Skeletal muscle tissue (tissue), 3 donors: ENCODE measurements at regions not wholly inside any gene's neighbourhood (a gene's known extent, or its start where the extent isn't known, plus 50 kb on each side); places are given as distances from the start of the nearest gene placed in this dataset.

Source experiments
- H3K27ac ChIP-seq: one replicate; pipeline ENCODE4 v1.7.0; 2013; ENCODE audit warnings: mild to moderate bottlenecking, low read depth, low read length, inconsistent platforms
- H3K27me3 ChIP-seq, 3 donors: one replicate each; pipeline ENCODE4 v1.7.0; 2013; ENCODE audit warnings: low read length in 3 of 3; ENCODE audit not compliant: control insufficient read depth in 3 of 3, insufficient read depth in 3 of 3
- H3K36me3 ChIP-seq, 3 donors: one replicate each; pipeline ENCODE4 v1.7.0; 2013; ENCODE audit warnings: low read length in 3 of 3; ENCODE audit not compliant: control insufficient read depth in 3 of 3, insufficient read depth in 3 of 3
- H3K4me1 ChIP-seq, 3 donors: one replicate each; pipeline ENCODE4 v1.7.0; 2013; ENCODE audit warnings: low read length in 3 of 3, mild to moderate bottlenecking in 3 of 3; ENCODE audit not compliant: control insufficient read depth in 3 of 3, insufficient read depth in 3 of 3
- H3K4me3 ChIP-seq, 3 donors: one replicate each; pipeline ENCODE4 v1.7.0; 2013; ENCODE audit warnings: low read length in 3 of 3
- H3K9ac ChIP-seq, 3 donors: one replicate each; pipeline ENCODE4 v1.7.0; 2013; ENCODE audit warnings: low read length in 3 of 3, mild to moderate bottlenecking in 3 of 3, moderate library complexity in 2 of 3, low read depth in 1 of 3
- H3K9me3 ChIP-seq, 3 donors: one replicate each; pipeline ENCODE4 v1.7.0; 2013; ENCODE audit warnings: low read length in 3 of 3; ENCODE audit not compliant: control insufficient read depth in 3 of 3
- donor health status: Osteomylitis.

DNA sequence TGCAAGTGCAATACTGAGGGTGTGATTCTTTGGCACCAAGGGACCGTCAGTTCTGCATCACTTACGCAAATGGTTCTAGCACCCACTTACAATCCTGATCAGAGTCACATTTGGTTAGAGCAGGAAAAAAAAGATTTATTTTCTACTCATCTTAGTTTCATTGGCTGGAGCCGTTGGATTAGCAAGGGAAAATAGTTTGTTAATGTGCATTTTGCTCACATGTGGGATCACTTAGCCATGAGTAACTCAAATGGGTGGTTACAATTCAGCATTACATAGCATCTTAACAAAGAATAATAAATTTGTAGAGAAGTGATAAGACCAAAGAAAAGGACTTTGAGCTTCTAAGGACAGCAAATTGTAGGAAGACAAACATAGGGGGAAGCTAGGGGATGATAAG is 216.9 kb downstream of the AUH start:
- no peaks in the 10 kb centered on the region for H3K9me3 ChIP-seq
- no peak overlapping the region for H3K9ac ChIP-seq
- peaks cover 0 to 9% (median 4%) of the 10 kb centered on the region in 3 donors for H3K4me1 ChIP-seq
- no peaks in the 10 kb centered on the region for H3K27me3 ChIP-seq
- no peaks in the 10 kb centered on the region for H3K36me3 ChIP-seq
- no peak overlapping the region for H3K27ac ChIP-seq
- H3K4me3 ChIP-seq = no peak overlapping the region

DNA sequence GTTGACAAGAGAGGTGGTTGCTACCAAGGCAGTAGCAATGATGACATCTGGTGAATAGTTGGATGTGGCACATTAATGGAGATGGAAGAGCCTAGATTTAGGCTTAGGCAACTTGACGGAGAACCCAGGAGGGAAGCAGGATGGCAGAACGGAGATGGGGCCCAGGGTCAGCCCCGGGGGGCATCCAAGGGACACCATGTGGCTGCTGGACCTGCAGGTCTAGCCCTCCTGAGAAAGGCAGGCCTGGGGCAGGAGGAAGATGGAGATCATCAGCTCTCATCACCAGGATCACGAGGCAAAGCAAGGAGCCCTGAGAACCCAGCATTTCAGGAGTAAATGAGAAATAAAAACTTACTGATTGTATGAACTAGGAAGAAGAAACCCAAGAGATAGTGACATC is 216.2 kb downstream of the AUH start:
- peaks cover 0 to 9% (median 4%) of the 10 kb centered on the region in 3 donors for H3K4me1 ChIP-seq
- H3K9ac ChIP-seq = no peak overlapping the region
- no peak overlapping the region for H3K27ac ChIP-seq
- H3K9me3 ChIP-seq = no peaks in the 10 kb centered on the region
- H3K4me3 ChIP-seq = no peak overlapping the region
- H3K27me3 ChIP-seq = no peaks in the 10 kb centered on the region
- no peaks in the 10 kb centered on the region for H3K36me3 ChIP-seq

DNA sequence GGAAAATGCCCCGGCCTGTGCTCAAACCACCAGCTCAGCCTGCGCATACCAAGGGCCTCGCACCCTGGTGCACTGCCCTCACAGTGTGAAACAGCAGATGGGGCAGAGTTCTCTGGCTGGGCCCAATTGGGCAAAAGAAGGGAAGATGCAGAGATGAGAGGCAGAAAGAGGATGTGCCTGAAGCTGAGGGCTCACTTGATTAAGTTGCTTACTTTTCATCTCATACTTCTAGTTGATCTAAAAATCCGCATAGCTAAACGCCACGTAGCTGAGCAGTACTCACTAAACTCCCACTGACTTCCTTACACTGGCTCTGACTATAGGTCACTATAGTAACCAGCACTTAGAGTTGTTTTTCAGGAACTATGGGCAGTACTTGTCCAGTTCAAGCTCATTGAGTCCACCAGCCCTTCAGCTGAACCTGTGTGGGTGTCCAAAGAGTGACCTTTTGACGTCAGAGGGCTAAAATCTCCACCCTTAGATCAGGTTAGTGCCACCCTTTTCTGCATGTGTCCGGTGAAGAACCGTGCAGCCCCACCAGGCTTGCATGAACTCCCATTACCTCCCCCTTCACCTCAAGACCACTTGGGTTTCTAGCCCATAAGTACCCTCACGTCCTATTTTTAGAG is 215.2 kb downstream of the AUH start:
- H3K9ac ChIP-seq = no peak overlapping the region
- H3K4me3 ChIP-seq = no peak overlapping the region
- no peaks in the 10 kb centered on the region for H3K9me3 ChIP-seq
- no peaks in the 10 kb centered on the region for H3K36me3 ChIP-seq
- peaks cover 0 to 6% (median 4%) of the 10 kb centered on the region in 3 donors for H3K4me1 ChIP-seq
- no peak overlapping the region for H3K27ac ChIP-seq
- no peaks in the 10 kb centered on the region for H3K27me3 ChIP-seq

DNA sequence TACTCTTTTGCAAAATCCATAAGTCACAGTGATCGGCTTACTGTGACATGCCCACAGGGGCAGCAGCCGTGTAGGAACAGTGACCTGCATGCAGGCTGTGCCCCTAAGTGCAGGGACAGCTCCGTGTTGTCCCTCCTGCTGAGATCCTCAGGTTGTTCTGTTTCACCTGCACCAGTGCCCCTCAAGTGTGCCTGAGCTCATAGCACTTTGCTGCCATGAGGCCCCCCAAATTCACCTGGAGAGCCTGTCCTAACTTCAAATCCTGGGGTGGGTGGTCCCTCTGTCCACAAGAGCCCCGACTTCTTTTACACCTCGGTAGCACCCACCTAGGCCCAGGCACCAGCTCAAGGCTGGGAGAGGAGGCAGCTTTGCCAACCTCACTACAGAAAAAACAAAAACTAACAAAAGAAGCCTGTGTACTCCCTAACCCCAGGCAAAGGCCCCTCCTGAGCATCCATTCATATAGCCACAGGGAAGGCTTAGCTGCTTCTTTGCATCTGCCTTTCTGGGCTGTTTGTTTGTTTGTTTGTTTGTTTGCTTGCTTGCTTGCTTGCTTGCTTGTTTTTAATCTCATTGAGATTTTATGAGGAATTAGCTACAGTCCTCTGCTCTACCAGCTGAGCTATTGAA is 214.5 kb downstream of the AUH start:
- Histone ChIP-seq H3K36me3 (no peaks in the 10 kb centered on the region), H3K9me3 (no peaks in the 10 kb centered on the region), H3K27me3 (no peaks in the 10 kb centered on the region), H3K4me3 (no peak overlapping the region), H3K9ac (no peak overlapping the region), H3K4me1 (peaks cover 0 to 4% (median 0%) of the 10 kb centered on the region in 3 donors), H3K27ac (no peak overlapping the region)

DNA sequence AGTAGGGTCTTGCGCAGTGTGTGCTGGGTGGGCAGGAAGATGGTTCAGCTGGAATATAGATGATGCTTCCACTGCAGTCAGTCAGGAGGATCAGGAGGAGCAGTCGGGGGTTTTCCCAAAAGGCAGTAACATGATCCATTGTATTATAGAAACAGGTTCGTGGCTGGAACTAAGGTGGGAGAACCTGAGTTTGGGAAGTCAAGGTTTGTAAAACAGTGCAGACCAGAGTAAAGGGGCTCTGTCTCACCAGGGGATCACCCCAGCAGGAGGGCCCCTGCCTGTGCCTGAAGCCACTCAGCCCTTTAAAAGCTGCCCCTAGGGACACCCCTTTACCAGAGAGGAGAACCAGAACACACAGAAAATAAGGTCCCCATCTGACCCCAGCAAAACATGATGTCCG is 213.4 kb downstream of the AUH start:
- peaks cover 0 to 4% (median 0%) of the 10 kb centered on the region in 3 donors for H3K4me1 ChIP-seq
- H3K27me3 ChIP-seq = no peaks in the 10 kb centered on the region
- no peak overlapping the region for H3K27ac ChIP-seq
- no peak overlapping the region for H3K9ac ChIP-seq
- H3K4me3 ChIP-seq = no peak overlapping the region
- H3K36me3 ChIP-seq = no peaks in the 10 kb centered on the region
- no peaks in the 10 kb centered on the region for H3K9me3 ChIP-seq

DNA sequence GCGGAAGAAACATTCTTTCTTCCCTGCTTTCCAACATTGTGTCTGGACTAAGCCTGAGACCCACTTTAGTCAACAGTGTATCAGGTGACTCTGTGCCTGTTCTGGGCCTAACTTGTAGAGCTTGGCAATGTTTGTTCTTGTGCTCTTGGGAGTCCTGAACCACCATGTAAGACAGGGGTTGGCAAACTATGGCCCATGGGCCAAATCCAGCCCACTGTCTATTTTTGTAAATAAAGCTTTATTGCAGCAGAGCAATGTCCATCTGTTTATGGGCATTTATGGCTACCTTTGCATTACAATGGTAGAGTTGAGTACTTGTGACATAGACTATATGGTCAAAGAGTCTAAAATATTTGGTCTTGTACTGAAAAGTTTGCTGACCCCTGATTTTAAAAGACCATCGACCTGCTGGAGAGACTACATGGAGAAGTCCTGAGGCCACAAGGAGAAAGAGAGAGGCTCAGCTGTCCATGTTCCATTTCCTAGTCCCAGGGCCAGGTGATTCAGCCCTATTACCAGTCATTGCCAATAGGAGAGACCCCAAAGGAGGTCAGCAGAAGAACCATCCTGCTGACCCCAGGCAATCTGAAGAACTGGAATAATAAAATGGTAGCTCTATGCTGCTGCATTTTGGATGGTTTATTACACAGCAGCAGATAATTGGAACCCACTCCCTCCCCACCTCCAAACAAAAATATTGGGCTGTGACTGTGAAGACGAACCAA is 211.3 kb downstream of the AUH start:
- H3K4me3 ChIP-seq = no peak overlapping the region
- H3K36me3 ChIP-seq = no peaks in the 10 kb centered on the region
- H3K27ac ChIP-seq = no peak overlapping the region
- H3K4me1 ChIP-seq = peaks cover 0 to 4% (median 0%) of the 10 kb centered on the region in 3 donors
- no peak overlapping the region for H3K9ac ChIP-seq
- peaks cover 0 to 3% (median 3%) of the 10 kb centered on the region in 3 donors for H3K9me3 ChIP-seq
- no peaks in the 10 kb centered on the region for H3K27me3 ChIP-seq

DNA sequence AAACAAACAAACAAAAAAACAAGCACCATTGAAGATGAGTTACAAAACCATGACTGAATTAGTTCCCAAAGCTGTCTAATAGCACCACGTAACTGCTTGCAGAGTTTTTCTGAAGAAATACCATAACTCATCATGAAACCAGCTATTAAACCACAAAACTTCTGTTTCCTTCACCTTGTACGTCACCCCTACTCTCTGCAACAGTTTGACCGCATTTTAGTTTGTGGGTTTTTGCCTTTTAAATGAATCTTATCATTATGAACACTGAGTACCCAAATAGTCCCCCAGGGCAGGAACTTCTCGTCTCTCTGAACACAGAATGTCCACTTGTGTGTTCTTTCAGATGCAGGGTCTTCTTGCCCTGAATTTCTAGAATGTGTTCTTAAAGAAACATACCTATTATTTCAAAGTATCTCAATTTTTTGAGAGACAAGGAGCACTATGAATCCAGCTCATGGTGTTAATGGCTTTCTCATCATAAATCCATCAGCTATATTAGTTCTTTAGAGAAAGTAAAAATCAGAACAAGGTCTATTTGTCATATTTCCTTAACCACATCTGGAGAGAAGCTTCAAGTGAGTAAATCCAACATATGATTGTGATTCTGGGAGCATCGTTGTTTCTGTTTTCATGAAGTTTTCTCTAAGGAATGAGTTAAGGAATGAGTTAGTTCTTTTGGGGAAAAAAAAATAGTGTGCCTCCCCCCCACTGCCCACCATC is 210.6 kb downstream of the AUH start:
- Histone ChIP-seq H3K27ac (no peak overlapping the region), H3K9me3 (peaks cover 0 to 3% (median 3%) of the 10 kb centered on the region in 3 donors), H3K4me3 (no peak overlapping the region), H3K4me1 (peaks cover 0 to 4% (median 0%) of the 10 kb centered on the region in 3 donors), H3K36me3 (no peaks in the 10 kb centered on the region), H3K9ac (no peak overlapping the region), H3K27me3 (no peaks in the 10 kb centered on the region)

DNA sequence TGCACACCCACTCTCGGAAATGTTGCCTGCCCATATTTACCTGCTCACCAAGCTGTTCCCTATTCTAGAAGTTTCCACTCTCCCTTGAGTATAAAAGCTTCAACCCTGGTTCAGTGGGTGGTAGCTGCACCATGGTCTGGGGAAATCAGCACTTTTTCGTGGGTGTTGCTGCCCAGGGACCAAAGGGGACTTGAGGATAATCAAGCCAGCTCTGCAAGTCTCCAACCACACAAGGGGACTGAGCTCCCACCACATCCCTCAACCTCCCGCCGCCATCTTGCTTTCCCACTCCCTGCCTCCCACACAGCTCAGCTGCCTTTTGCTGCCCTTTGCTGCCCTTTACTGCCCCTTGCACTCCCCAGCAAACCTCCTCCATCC is 210.0 kb downstream of the AUH start:
- no peak overlapping the region for H3K27ac ChIP-seq
- H3K4me1 ChIP-seq = peaks cover 0 to 3% (median 0%) of the 10 kb centered on the region in 3 donors
- H3K4me3 ChIP-seq = no peak overlapping the region
- no peaks in the 10 kb centered on the region for H3K27me3 ChIP-seq
- H3K9ac ChIP-seq = no peak overlapping the region
- H3K36me3 ChIP-seq = no peaks in the 10 kb centered on the region
- peaks cover 0 to 3% (median 3%) of the 10 kb centered on the region in 3 donors for H3K9me3 ChIP-seq

DNA sequence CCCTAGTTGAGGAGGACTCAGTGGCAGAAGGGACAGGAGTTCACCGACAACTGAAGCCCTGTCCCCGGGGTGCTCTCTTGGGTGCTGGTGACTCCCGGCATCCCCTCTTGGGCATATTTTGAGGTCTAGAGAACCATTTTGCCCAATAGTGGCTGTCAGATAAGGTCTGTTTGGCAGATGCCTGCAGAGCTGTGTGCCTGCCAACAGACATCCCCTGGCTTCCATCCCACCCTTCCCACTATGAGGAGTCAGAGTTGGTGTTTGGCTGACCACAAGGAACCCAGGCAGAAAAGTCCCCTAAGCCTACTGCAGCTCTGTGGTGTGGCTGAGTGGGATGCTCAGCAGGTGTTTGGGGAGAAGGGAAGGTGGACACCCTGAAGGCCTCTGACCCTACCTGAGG is 207.0 kb downstream of the AUH start:
- H3K9ac ChIP-seq = no peak overlapping the region
- no peaks in the 10 kb centered on the region for H3K27me3 ChIP-seq
- H3K4me1 ChIP-seq = peaks cover 0 to 5% (median 4%) of the 10 kb centered on the region in 3 donors
- no peaks in the 10 kb centered on the region for H3K36me3 ChIP-seq
- peaks cover 0 to 3% (median 3%) of the 10 kb centered on the region in 3 donors for H3K9me3 ChIP-seq
- no peak overlapping the region for H3K4me3 ChIP-seq
- H3K27ac ChIP-seq = no peak overlapping the region
